GM18511 (cell line): ENCODE measurements at regions not wholly inside any gene's neighbourhood (a gene's known extent, or its start where the extent isn't known, plus 50 kb on each side); places are given as distances from the start of the nearest gene placed in this dataset.

ENCODE experiments used
- ATAC-seq: cut with Tn5 transposase; IDR thresholded peaks from one replicate; pipeline ENCODE4 v1.9.1; 2021; ENCODE audit warnings: mild to moderate bottlenecking, moderate library complexity; ENCODE audit not compliant: unreplicated experiment

GRCh38 chr12:19044430-19044829 lies 85.1 kb upstream of the PLEKHA5 start:
- no peak for ATAC-seq

GRCh38 chr12:19044891-19045290 lies 84.6 kb upstream of the PLEKHA5 start:
- ATAC-seq = no peak

- no peak for ATAC-seq
Measured at GRCh38 chr12:19045426-19045825, 84.1 kb upstream of the PLEKHA5 start.

- ATAC-seq = no peak
Measured at GRCh38 chr12:19048943-19049342, 80.6 kb upstream of the PLEKHA5 start.

- ATAC-seq = no peak
Measured at GRCh38 chr12:19052689-19053088, 76.8 kb upstream of the PLEKHA5 start.

GRCh38 chr12:19053218-19053617 lies 76.3 kb upstream of the PLEKHA5 start:
- no peak for ATAC-seq

GRCh38 chr12:19054035-19054434 lies 75.5 kb upstream of the PLEKHA5 start:
- no peak for ATAC-seq

GRCh38 chr12:19055589-19055988 lies 73.9 kb upstream of the PLEKHA5 start:
- no peak for ATAC-seq

- ATAC-seq = no peak
Measured at GRCh38 chr12:19058235-19059021, 71.1 kb upstream of the PLEKHA5 start.

GRCh38 chr12:19064713-19065112 lies 64.8 kb upstream of the PLEKHA5 start:
- ATAC-seq = no peak

GRCh38 chr12:19065223-19065622 lies 64.3 kb upstream of the PLEKHA5 start:
- ATAC-seq = no peak

GRCh38 chr12:19065871-19066270 lies 63.7 kb upstream of the PLEKHA5 start:
- ATAC-seq = no peak

- no peak for ATAC-seq
Measured at GRCh38 chr12:19066475-19067001, 63.0 kb upstream of the PLEKHA5 start.

- no peak for ATAC-seq
Measured at GRCh38 chr12:19068137-19068536, 61.4 kb upstream of the PLEKHA5 start.

- ATAC-seq = no peak
Measured at GRCh38 chr12:19070341-19070740, 59.2 kb upstream of the PLEKHA5 start.

- ATAC-seq = no peak
Measured at GRCh38 chr12:19074700-19075099, 54.8 kb upstream of the PLEKHA5 start.

- no peak for ATAC-seq
Measured at GRCh38 chr12:19075711-19076340, 53.7 kb upstream of the PLEKHA5 start.
